GM23248 (cell line): ENCODE measurements at regions not wholly inside any gene's neighbourhood (a gene's known extent, or its start where the extent isn't known, plus 50 kb on each side); places are given as distances from the start of the nearest gene placed in this dataset.

ENCODE experiments used
- DNase-seq: peaks from one replicate; pipeline ENCODE4 v3.0.0-alpha.2; 2015
- H2AFZ ChIP-seq: fragments of 200-600 bp; sonication (generic); 2 replicates; pipeline ENCODE4 v1.6.1; 2016; ENCODE audit warnings: antibody characterized with exemption
- H3F3A ChIP-seq: fragments of 200-600 bp; sonication (generic); 2 replicates; pipeline ENCODE4 v1.6.1; 2016; ENCODE audit warnings: mild to moderate bottlenecking, antibody characterized with exemption, mixed run types; ENCODE audit not compliant: insufficient read depth
- H3K27ac ChIP-seq: fragments of 200-600 bp; sonication (generic); 2 replicates; pipeline ENCODE4 v1.5.1; 2016; ENCODE audit warnings: mild to moderate bottlenecking
- H3K27me3 ChIP-seq: fragments of 200-600 bp; sonication (generic); replicated peaks from 2 replicates; pipeline ENCODE4 v1.6.1; 2016; ENCODE audit warnings: mild to moderate bottlenecking; ENCODE audit not compliant: insufficient read depth
- H3K36me3 ChIP-seq: fragments of 200-600 bp; sonication (generic); 2 replicates; pipeline ENCODE4 v1.6.1; 2016; ENCODE audit warnings: low read depth, mild to moderate bottlenecking
- H3K4me1 ChIP-seq: fragments of 200-600 bp; sonication (generic); 2 replicates; pipeline ENCODE4 v1.6.1; 2016; ENCODE audit warnings: mild to moderate bottlenecking; ENCODE audit not compliant: insufficient read depth
- H3K4me2 ChIP-seq: fragments of 200-600 bp; sonication (generic); one replicate; pipeline ENCODE4 v1.6.1; 2016; ENCODE audit warnings: mild to moderate bottlenecking; ENCODE audit not compliant: unreplicated experiment
- H3K4me3 ChIP-seq: fragments of 200-600 bp; sonication (generic); 2 replicates; pipeline ENCODE4 v1.5.1; 2016; ENCODE audit warnings: mild to moderate bottlenecking
- H3K79me2 ChIP-seq: fragments of 200-600 bp; sonication (generic); 2 replicates; pipeline ENCODE4 v1.6.1; 2016; ENCODE audit warnings: mild to moderate bottlenecking; ENCODE audit not compliant: insufficient read depth
- H3K9ac ChIP-seq: fragments of 200-600 bp; sonication (generic); 2 replicates; pipeline ENCODE4 v1.6.1; 2016; ENCODE audit warnings: mild to moderate bottlenecking
- H3K9me2 ChIP-seq: fragments of 200-600 bp; sonication (generic); 2 replicates; pipeline ENCODE4 v1.6.1; 2016; ENCODE audit warnings: mixed run types, mild to moderate bottlenecking, moderate library complexity; ENCODE audit not compliant: insufficient read depth
- H3K9me3 ChIP-seq: fragments of 200-600 bp; sonication (generic); one replicate; pipeline ENCODE4 v1.6.1; 2017; ENCODE audit warnings: low read depth
- H4K20me1 ChIP-seq: fragments of 200-600 bp; sonication (generic); 2 replicates; pipeline ENCODE4 v1.6.0; 2016; ENCODE audit not compliant: insufficient read depth
- EZH2 ChIP-seq: fragments of 200-600 bp; sonication (generic); IDR thresholded peaks from 2 replicates; pipeline ENCODE4 v1.6.1; 2018; ENCODE audit warnings: antibody characterized with exemption, mild to moderate bottlenecking; ENCODE audit not compliant: insufficient read depth, poor library complexity, severe bottlenecking
- EZH2phosphoT487 ChIP-seq: fragments of 200-600 bp; sonication (generic); IDR thresholded peaks from 2 replicates; pipeline ENCODE4 v1.6.1; 2018; ENCODE audit warnings: antibody characterized with exemption, moderate library complexity, mild to moderate bottlenecking, low read depth; ENCODE audit not compliant: insufficient read depth
- WGBS, 2 experiments: methylation state at CpG; one replicate each; pipeline ENCODE4 v1.1.6; 2015 to 2017; ENCODE audit warnings: low lambda C conversion rate in 2 of 2, low coverage in 1 of 2; ENCODE audit errors: missing lambda C conversion rate in 2 of 2; 5-methylcytosine and 5-hydroxymethylcytosine counted together
- in situ Hi-C: fragments of 300-500 bp; cut with MboI; formaldehyde crosslinking; loops from 2 replicates; pipeline ENCODE4 v1.15.0; 2020

DNA sequence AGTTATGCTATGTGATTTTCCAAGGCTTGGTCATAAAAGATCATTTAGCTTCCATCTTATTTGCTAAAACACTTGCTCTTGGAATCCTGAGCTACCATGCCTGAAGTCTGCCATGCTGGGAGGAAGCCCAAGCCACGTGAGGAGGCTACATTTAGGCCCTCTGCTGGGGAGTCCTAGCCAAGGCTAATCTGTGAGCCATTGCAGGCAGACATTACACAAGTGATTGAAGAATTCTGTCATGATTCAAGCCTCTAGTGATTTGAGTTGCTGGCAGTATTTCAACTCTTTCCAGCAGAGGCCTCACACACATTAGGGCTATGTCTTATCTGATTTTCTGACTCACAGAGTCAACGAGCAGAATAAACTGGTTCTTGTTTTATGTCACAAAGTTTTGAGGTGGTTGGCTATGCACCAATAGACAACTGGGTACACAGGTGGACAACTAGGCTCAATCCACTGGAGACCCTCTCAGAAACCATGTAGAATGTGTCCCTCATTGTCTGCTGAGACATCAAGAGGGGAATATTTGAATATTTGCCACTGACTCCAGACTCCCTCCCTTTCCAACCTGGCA is 227.2 kb upstream of the SULF2 start:
- Histone ChIP-seq H3K4me3 (no peak overlapping the region), H3K79me2 (no peaks in the 10 kb centered on the region), H3K27ac (no peak overlapping the region), H3K9me2 (no peaks in the 10 kb centered on the region), H3K36me3 (no peaks in the 10 kb centered on the region), H2AFZ (no peak overlapping the region), H3K9me3 (no peaks in the 10 kb centered on the region), H3K9ac (no peak overlapping the region), H3K4me2 (no peak overlapping the region), H4K20me1 (no peaks in the 10 kb centered on the region), H3F3A (peaks cover 38% of the 10 kb centered on the region), H3K27me3 (no peaks in the 10 kb centered on the region), H3K4me1 (peaks cover 37% of the 10 kb centered on the region)
- TF ChIP-seq EZH2phosphoT487, result no peak
- TF ChIP-seq EZH2, result no peak
- in situ Hi-C loops, result no loop called here
- 6 to 8% methylated on average over 2 of the region's 2 CpGs for WGBS, 2 experiments
- DNase-seq, result peak; percentile 78

DNA sequence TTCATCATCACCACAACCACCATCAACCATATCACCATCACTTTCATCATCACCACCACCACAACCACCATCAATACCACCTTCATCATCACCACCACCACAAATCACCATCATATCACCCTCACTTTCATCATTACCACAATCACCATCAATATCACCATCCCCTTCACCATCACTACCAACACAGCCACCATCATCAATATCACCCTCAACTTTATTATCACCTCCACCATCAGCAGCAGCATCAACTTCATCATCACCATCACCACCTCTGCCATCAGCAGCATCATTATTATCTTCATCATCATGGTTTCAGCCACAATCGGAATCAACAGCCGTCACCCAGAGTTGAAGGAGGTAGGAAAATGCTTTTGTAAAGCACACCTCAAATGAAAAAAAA is 225.7 kb upstream of the SULF2 start:
- WGBS, 2 experiments, result 78 to 81% methylated on average over 2 of the region's 2 CpGs
- Histone ChIP-seq H4K20me1 (no peaks in the 10 kb centered on the region), H3K4me2 (no peak overlapping the region), H3K79me2 (no peaks in the 10 kb centered on the region), H2AFZ (no peak overlapping the region), H3K9ac (no peak overlapping the region), H3K9me3 (no peaks in the 10 kb centered on the region), H3K27ac (no peak overlapping the region), H3K27me3 (no peaks in the 10 kb centered on the region), H3K36me3 (no peaks in the 10 kb centered on the region), H3K4me3 (no peak overlapping the region), H3K4me1 (peaks cover 28% of the 10 kb centered on the region), H3F3A (peaks cover 27% of the 10 kb centered on the region), H3K9me2 (no peaks in the 10 kb centered on the region)
- no peak for TF ChIP-seq EZH2phosphoT487
- TF ChIP-seq EZH2, result no peak
- DNase-seq, result no peak
- in situ Hi-C loops, result no loop called here

DNA sequence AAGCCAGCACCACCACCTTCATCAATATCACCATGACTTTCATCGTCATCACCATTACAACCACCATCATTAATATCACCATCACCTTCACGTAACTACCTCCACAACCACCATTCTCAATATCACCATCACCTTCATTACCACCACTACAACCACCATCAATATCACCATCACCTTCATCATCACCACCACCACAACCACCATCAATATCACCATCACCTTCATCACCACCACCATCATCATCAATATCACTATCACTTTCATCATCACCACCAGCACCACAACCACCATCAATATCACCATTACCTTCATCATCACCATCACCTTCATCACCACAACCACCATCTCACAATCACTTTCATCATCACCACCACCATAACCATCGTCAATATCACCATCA is 225.3 kb upstream of the SULF2 start:
- H3K79me2 ChIP-seq, result no peaks in the 10 kb centered on the region
- H4K20me1 ChIP-seq, result no peaks in the 10 kb centered on the region
- no peak overlapping the region for H2AFZ ChIP-seq
- no peak overlapping the region for H3K9ac ChIP-seq
- peaks cover 25% of the 10 kb centered on the region for H3F3A ChIP-seq
- H3K9me2 ChIP-seq, result no peaks in the 10 kb centered on the region
- in situ Hi-C loops, result no loop called here
- 73 to 77% methylated on average over 3 of the region's 3 CpGs for WGBS, 2 experiments
- H3K4me1 ChIP-seq, result peaks cover 27% of the 10 kb centered on the region
- DNase-seq, result no peak
- H3K9me3 ChIP-seq, result no peaks in the 10 kb centered on the region
- H3K4me2 ChIP-seq, result no peak overlapping the region
- no peaks in the 10 kb centered on the region for H3K36me3 ChIP-seq
- H3K4me3 ChIP-seq, result no peak overlapping the region
- no peaks in the 10 kb centered on the region for H3K27me3 ChIP-seq
- TF ChIP-seq EZH2phosphoT487 (no peak), EZH2 (no peak)
- no peak overlapping the region for H3K27ac ChIP-seq

DNA sequence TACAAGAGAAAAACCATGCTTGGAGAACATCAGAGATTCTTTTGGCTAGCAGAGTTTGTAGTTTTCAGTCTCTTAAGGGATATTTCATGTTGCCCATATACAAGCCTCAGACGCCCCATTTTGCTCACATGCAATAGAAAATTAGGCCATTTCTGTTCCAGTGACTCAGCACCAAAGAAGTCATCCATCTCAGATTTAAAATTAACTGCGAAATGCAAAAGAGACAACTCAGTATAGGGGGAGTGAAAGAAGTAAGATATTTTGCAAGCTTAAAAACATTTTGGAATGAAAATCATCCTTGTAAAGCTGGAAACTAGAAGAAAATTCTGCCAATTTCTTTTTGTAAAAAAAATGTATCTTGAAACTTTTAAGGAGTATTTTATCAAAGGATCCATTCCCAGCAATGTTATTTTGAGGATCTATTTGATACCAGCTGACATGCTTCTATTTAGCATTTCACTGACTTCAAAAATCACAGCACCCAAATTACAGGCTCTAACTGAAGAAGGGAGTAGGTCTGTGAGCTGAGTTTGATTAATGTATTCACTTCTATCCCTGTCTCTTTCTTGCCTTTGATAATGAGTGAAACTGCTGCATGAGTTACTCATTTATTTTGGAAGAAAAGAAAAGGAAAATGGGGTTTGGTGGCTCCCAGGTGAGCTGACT is 223.7 kb upstream of the SULF2 start:
- 0% methylated on average over 2 of the region's 2 CpGs for WGBS, 2 experiments

More for the DNA sequence above, 223.7 kb upstream of the SULF2 start:
- DNase-seq, result peak; percentile 69
- Histone ChIP-seq H3K4me3 (no peak overlapping the region), H3K27me3 (no peaks in the 10 kb centered on the region), H3K9ac (peak overlapping the region; percentile 38; the same call in 1 of the 2 replicates), H3K79me2 (no peaks in the 10 kb centered on the region), H3K36me3 (no peaks in the 10 kb centered on the region), H3K4me2 (peak overlapping the region; percentile 13), H2AFZ (no peak overlapping the region; the same call in 1 of the 2 replicates), H3K9me2 (no peaks in the 10 kb centered on the region), H3K9me3 (no peaks in the 10 kb centered on the region), H4K20me1 (no peaks in the 10 kb centered on the region), H3K27ac (peak overlapping the region; percentile 48), H3F3A (peaks cover 22% of the 10 kb centered on the region; the same call in 1 of the 2 replicates), H3K4me1 (peaks cover 20% of the 10 kb centered on the region)
- in situ Hi-C loops, result no loop called here
- no peak for TF ChIP-seq EZH2phosphoT487
- TF ChIP-seq EZH2, result no peak
